Posterior vena cava (tissue), 2 donors: ENCODE measurements at regions not wholly inside any gene's neighbourhood (a gene's known extent, or its start where the extent isn't known, plus 50 kb on each side); places are given as distances from the start of the nearest gene placed in this dataset.
"Not testable (repeated sequence)": the region's sequence is repeated elsewhere in the genome, so short reads cannot be mapped to it uniquely, and the experiment has no call there.

Experiments used
- DNase-seq: peaks from one replicate; pipeline ENCODE4 v3.0.0-alpha.2; 2020; ENCODE audit warnings: low spot score
- intact Hi-C, 2 donors: fragments of 100-400 bp; cut with DNase I; formaldehyde crosslinking; loops; one replicate each; pipeline versions ENCODE4 v1.14.1 to v1.14.2; 2022 to 2023
- donor health status: DM: yes; HTN: yes; CAD: no.
- donor health status: DM: yes; HTN: yes; CAD: no.

DNA sequence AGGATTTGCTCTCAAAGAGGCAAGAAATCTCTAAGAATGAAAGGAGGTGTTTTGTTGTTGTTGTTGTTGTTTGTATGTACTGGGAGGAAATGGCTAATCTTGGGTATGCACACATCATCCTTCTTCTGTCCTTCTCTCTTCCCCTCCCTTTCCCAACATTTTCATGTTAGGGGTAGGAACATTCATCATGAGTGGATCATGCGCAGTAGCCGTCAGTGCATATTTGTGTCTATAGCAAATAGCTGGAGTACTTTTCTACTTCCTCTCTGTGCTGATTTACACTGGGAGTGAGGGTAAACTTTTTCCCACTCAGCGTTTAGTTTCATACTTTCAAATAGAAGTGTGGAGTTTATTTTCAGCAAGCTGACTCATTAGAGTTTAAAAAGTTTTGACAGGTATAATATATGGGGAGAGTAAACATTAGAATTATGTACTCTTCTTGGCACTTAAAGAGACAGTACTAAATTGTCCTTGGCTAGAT lies 80.5 kb upstream of the PRKG1 start:
- intact Hi-C loops, result no loop called here
- DNase-seq, result no peak

DNA sequence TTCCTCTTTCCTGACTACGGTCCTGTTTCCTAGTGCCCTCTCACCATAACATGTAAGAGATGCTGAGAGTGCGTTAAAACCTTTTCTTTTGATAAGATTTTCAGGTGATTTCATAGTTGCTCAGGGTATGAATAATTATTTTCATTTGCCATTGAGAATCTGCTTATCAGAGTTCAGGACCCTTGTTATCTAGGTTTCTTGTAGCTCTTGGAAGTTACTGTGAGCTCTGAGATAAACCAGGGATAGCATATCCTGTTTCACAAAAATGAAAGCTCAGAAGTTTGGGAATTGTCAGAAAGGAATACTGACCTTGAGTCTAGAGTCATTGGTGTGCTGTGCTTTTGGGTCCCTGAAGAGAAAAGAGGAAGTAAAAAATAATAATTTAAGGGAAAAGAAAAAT lies 76.8 kb upstream of the PRKG1 start:
- intact Hi-C loops, result no loop called here
- DNase-seq, result no peak

DNA sequence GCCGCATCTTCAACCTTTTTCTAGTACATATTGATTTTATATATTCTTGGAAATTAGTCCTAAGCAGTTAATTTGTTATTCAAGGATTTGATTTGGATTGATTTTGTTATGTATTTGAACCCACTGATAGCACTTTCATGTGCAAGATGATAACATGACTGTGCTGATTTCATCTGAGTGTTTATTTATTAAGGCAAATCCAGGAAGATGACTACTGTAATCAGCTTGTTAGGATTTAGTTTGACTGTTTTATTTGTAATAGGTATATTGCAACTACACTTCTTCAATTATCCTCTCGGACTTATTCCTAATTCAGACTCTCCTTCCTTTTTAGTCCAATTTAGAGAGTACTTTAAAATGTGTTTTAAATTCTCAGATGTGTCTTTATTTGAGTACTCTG lies 75.1 kb upstream of the PRKG1 start:
- no peak for DNase-seq
- intact Hi-C loops, result no loop called here

DNA sequence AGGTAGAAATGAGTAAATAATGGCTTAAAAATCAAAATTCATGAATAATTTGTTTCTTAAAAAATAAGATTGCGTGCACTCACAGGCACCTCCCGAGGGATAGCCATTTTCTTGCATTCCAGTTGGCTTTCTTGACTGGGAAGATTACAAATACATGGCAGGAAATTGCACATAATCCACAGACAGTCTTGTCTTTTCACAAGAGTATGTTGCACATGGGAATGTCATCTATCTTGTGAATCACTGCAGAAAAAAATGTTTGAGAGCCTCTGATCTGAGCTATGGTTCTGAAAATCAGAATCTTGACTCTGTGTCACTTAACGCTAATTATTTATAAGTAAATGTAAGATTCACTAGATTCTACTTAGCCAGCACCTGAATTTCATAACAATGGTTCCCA lies 74.1 kb upstream of the PRKG1 start:
- intact Hi-C loops, result loop anchor here in 1 of 2 donors (10.0 kb wide), 1 partner anchor 1215 kb away; no protein-coding TSS in a partner anchor
- no peak for DNase-seq

DNA sequence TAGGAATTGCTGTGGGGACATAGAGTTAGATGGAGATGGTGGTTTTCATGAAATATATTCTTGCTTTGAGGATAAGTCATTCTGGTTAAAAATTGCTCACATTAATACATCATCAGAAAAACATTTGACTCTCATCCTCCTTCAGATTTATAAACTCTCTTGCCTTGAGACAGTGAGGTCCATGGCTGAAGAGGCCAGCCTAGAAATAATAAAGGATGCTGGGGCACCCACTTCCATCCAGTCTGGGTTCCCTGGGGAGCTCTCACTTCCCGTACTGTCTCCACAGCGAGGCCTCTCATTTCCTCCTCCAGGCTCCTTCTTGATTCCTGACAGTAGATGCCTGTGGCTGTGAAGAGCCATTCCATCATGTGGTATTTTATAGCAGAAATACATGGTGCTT lies 73.3 kb upstream of the PRKG1 start:
- no peak for DNase-seq
- intact Hi-C loops, result loop anchor here in 1 of 2 donors (10.0 kb wide), 1 partner anchor 1214 kb away; no protein-coding TSS in a partner anchor

DNA sequence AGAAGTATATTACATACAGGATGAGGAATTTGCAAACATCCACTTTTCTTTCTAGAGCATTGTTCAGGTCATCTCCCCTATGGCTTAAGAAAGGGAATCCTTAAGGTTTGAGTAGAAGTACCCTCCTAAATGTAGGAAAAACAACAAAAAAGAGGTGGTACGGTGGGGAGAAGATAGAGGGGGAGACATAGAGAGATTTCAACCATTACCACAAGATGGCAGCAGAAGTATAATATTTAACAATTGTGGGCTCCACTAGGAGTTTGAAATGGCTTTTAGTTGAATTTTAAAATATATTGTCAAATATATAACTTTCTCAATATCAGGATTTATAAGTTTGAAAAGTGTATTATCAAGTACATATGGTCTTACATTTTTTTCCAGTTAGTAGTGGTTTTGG lies 72.7 kb upstream of the PRKG1 start:
- no peak for DNase-seq
- intact Hi-C loops, result loop anchor here in 1 of 2 donors (10.0 kb wide), 1 partner anchor 1213 kb away; no protein-coding TSS in a partner anchor

DNA sequence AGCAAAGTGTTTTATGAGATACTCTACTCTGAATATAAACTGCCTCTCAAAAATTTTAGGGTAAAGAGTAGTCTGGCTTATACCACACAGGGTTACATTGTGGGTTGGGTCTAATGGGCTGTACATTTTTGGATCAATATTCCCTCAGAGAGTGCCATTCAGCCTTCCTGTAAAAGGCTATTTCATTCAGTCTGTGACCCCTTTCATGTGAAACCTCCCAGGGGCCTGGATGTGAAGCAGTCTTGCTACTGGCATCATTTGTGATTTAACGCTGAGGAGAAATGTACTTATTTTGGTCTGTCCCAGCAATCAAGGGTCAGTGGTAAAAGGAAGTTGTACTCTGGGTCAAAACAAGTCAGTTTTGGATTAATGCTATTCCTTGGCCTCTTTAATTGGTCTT lies 71.8 kb upstream of the PRKG1 start:
- intact Hi-C loops, result loop anchor here in 1 of 2 donors (10.0 kb wide), 1 partner anchor 1212 kb away; no protein-coding TSS in a partner anchor
- DNase-seq, result no peak

DNA sequence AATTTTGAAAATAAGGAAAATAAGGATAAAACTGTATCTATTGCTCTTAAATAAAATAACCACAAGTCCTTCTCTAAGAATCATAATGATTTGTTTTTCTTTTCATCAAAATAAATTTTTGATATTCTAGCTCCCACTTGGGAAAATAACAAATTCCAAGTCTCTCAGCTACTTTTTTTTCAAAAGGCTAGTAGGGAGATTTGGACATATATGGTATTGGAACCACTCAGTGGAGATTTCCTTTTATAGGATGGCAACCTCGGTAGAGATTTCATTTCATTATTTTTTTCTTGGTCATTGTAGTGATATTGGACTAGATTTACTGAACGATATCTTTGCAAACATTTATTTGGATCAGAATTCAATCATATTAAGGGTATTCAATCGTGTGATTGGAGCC lies 69.5 kb upstream of the PRKG1 start:
- intact Hi-C loops, result loop anchor here in 1 of 2 donors (10.0 kb wide), 1 partner anchor 1210 kb away; no protein-coding TSS in a partner anchor
- no peak for DNase-seq

DNA sequence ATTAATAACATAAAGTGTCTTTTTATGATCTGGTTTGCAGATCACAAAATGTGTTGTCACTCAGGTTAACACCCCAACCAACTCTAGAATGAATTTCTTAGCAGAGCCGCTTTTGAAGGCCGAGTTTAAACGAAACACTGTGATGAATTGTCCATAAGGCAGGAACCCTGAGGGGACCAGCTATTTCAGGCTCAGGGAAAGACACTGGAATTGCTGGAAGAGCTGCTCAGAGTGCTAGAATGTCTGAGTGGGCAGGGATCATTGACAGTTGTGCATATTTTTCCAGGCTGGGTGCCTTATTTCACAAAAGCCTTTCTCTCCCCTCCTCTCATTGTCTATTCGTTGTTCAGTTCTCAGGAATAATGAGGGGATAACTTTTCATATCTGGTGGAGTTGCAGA lies 68.7 kb upstream of the PRKG1 start:
- DNase-seq, result no peak
- intact Hi-C loops, result loop anchor here in 1 of 2 donors (10.0 kb wide), 1 partner anchor 1209 kb away; no protein-coding TSS in a partner anchor

DNA sequence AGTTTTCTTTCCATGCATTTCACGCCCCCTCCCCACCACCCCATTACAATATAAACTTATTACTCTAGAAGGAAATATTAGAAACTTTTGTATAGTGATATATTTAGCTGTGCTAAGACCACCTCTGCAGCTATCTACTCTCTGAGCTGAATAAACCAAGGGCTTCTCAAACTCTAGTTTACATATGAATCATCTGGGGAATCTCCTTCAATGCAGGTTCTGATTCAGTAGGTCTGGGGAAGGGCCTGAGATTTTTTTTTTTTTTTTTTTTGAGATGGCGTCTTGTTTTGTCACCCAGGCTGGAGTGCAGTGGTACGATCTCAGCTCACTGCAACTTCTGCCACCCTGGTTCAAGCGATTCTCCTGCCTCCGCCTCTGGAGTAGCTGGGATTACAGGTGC lies 67.6 kb upstream of the PRKG1 start:
- intact Hi-C loops, result loop anchor here in 1 of 2 donors (10.0 kb wide), 1 partner anchor 1208 kb away; no protein-coding TSS in a partner anchor
- no peak for DNase-seq

DNA sequence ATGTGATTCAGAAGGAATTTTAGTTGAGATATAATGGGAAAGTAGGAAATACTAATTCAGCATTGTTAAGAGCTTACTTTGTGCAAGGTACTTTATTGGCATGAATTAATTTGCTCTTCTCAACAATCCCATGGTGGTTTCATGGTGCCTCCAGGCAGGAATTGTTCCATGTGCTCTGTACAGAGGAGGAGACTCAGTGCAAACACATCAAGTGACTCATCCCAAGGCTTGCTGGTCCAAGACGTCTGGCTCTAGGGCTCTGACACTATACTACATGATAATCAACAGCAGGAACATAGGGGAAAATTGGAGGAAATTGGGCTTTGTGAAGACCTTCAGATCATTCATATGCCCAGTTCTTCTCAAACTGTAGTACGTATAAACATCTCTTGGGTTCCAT lies 66.5 kb upstream of the PRKG1 start:
- intact Hi-C loops, result loop anchor here in 1 of 2 donors (10.0 kb wide), 1 partner anchor 1207 kb away; no protein-coding TSS in a partner anchor
- DNase-seq, result no peak

DNA sequence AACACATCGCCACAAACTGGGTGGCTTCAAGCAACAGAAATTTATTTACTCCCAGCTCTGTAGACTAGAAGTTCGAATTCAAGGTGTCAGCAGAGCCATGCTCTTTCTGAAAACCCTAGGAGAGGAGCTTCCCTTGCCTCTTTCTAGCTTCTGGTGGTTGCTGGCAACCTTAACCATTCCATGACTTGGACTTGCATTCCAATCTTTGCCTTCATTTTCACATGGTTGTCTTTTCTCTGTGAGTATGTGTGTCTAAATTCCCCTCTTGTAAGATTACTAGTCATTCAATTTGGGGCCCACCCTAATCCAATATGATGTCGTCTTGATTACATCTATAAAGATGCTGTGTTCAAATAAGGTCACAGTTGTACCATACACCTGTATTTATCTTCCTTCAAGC lies 65.9 kb upstream of the PRKG1 start:
- intact Hi-C loops, result loop anchor here in 1 of 2 donors (10.0 kb wide), 1 partner anchor 1206 kb away; no protein-coding TSS in a partner anchor
- DNase-seq, result no peak

DNA sequence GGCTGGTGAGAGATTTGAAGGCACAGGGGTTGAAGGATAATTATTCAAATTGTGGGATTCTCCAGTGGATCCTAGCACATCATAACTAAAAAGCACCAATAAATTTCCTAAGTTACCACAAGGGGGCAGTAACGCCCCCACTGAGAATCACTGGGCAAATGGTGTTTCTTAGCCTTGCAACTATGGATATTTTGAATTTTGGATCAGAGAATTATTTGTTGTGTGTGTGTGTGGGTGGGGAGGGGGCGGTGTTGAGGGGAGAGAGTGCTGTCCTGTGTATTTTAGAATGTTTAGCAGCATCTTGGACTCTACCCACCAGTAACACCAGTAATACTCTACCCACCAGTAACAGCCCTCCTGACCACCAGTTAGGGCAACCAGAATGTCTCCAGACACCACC lies 63.3 kb upstream of the PRKG1 start:
- intact Hi-C loops, result loop anchor here in 1 of 2 donors (10.0 kb wide), 1 partner anchor 944 kb away; no protein-coding TSS in a partner anchor
- DNase-seq, result no peak

DNA sequence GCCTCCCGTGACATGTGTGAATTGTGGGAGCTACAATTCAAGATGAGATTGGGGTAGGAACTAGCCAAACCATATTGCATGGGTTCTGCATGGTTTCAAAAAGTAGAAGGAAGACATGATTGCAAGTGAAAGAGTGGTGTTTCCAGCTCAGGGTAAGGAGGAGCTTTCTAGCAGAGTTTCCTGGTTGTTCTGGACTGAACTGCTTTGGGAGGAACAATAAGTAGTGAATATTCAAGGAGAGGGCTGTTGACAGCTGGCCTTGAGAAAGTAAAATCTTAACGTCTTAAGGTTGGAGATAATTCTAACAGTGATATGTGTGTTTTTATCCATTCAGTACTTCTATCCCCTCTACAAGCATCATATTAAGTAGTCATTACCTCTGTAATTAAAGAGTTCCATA lies 62.2 kb upstream of the PRKG1 start:
- DNase-seq, result no peak
- intact Hi-C loops, result loop anchor here in 1 of 2 donors (10.0 kb wide), 1 partner anchor 943 kb away; no protein-coding TSS in a partner anchor

DNA sequence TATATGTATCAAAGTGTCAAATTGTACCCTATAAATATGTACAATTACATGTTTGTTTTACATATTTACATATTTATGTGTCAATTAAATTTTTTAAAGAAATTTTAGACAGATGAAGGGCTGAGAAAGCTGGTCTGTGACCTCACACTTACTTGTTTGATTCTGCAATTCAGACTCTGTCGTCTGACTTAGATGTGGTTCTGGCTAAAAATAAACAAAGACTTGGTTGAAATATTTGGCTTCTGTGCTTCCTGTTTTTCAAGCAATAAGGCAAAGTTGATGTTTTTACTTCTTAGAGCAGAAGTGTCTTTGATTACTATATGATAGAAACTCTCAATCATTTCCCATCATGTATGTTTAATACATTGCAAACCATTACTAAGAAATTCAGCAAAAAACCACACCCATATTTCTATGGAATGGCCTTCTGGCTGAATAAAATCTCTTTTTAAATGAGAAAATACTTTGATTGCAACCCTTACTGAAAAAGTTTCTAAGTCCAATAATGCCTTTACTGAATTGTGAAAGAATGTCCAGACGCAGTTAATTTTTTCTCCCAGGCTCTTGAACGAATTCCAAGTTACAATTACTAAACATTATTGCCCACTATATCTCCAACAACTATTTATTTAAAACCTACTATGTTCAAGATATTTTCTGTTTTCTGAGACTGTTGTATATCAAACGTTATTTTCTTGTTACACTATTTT lies 59.5 kb upstream of the PRKG1 start:
- intact Hi-C loops, result loop anchor here in 1 of 2 donors (10.0 kb wide), 1 partner anchor 940 kb away; no protein-coding TSS in a partner anchor
- no peak for DNase-seq

DNA sequence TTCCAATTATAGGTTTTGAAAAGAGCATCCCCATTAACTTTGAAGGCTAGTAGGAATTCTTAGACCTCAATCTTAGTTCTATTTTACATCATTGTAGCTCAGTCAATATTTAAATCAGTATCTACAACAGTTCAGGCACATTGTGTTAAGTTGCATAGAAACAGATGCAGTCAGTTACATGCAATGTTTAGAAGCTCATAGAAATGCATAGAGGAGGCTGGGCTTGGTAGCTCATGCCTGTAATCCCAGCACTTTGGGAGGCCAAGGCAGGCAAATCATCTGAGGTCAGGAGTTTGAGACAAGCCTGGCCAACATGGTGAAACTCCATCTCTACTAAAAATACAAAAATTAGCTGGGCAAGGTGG lies 58.9 kb upstream of the PRKG1 start:
- intact Hi-C loops, result loop anchor here in 1 of 2 donors (10.0 kb wide), 1 partner anchor 939 kb away; no protein-coding TSS in a partner anchor

DNA sequence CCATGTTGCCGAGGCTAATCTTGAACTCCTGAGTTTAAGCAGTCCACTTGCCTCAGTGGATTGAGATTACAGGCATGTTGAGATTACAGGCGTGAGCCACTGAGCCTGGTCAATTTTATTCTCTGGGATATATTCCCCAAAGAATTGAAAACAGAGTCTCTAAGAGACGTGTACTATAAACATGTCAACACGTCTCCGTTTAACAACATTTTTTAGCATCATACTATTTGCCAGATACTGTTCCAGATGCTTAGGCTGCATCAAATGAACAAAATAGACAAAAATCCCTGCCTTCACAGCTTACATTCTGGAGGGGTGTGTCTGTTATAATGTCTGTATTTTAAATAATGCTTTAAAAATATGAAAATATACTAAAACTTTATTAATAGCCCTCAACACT lies 54.1 kb upstream of the PRKG1 start:
- DNase-seq, result no peak
- intact Hi-C loops, result no loop called here

More for the DNA sequence above, 58.9 kb upstream of the PRKG1 start:
- DNase-seq, result not testable (repeated sequence)

DNA sequence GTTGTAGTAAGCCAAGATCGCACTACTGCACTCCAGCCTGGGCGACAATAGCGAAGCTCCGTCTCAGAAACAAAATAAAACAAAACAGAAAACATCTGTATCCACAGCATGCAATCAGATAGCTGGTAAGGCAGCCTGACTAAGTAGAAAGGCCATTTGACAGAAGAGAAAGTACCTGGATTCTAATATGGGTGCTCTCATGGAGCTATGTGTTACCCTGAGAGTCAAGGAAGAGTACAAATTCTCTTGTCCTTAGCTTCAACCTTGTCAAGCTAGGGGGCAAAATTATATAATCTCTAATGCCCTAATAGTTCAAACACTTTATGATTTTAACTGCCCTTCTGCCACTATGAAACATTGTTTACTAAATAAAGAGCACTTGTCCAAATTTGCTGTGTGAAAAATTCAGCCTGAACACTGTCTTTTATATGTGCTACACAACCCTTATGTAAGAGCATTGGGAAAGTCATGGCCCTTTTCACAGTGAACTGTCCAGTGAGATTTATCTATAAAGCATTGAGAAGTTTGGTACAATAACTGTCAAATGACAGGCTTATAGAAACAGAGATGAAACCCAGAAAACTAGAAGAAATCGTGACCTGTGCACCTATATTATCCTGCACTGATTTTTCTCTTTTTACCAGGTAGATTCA lies 51.2 kb upstream of the PRKG1 start:
- DNase-seq, result no peak
- intact Hi-C loops, result loop anchor here in 1 of 2 donors (2.0 kb wide), 1 partner anchor 24 kb away; no protein-coding TSS in a partner anchor

DNA sequence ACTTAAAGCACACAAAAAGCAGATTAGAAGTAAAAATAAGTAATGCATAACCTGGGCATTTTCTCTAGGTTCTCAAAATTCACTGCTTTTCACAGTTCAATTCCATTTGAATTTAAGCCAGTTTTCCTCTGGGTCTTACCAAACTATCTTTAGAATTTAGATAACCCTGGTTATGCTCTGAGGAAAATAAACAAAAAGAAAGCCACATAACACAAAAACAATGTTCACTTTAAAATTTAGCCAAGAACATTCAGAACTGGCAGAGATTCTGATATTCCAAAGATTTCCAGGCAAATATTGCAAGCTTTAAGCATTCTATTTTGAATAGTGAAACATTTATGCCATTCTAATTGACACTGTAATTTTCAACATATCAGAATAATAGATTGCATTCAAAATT lies 50.7 kb upstream of the PRKG1 start:
- intact Hi-C loops, result loop anchor here in 1 of 2 donors (2.0 kb wide), 1 partner anchor 23 kb away; no protein-coding TSS in a partner anchor
- no peak for DNase-seq
